HepG2 (cell line): ENCODE measurements at regions not wholly inside any gene's neighbourhood (a gene's known extent, or its start where the extent isn't known, plus 50 kb on each side); places are given as distances from the start of the nearest gene placed in this dataset.

Experiments
- ATAC-seq: fragments of 200-7000 bp; cut with Tn5 transposase; 3 replicates; pipeline ENCODE4 v1.9.1; 2020; ENCODE audit warnings: mild to moderate bottlenecking, moderate library complexity
- BruUV-seq: library from RNA; stranded (reverse); fragments of 400-500 nt; replicated peaks from 2 replicates; lab custom pipeline; 2021; lab: Mats Ljungman, UMichigan
- CTCF ChIA-PET: fragments of 300-600 bp; formaldehyde crosslinking; extraction: SDS; loops from one replicate; lab custom pipeline; 2021; ENCODE audit warnings: low total read pairs, inconsistent platforms, low intra/inter-chr PET ratio; lab: Yijun Ruan, JAX
- POLR2A ChIA-PET: fragments of 350-600 bp; sonication (Branson Sonifier 250); formaldehyde crosslinking; loops from one replicate; lab custom pipeline; 2020; ENCODE audit warnings: antibody characterized with exemption, inconsistent platforms; lab: Yijun Ruan, JAX
- DNase-seq: peaks from one replicate; pipeline ENCODE4 v3.0.0-alpha.2; 2015; ENCODE audit warnings: low spot score
- FAIRE-seq: peaks from 3 replicates; lab custom pipeline; 2011; peaks lifted over from hg19 to GRCh38; lab: Jason Lieb, UNC
- H2AFZ ChIP-seq: one replicate; pipeline ENCODE4 v1.6.1; 2011; ENCODE audit warnings: low read length, inconsistent platforms
- H3K27ac ChIP-seq: fragments of 300-600 bp; 3 replicates; pipeline ENCODE4 v1.8.0; 2011; ENCODE audit warnings: mixed run types, mild to moderate bottlenecking, mixed read lengths, low read length, inconsistent platforms; ENCODE audit not compliant: insufficient read depth; ENCODE audit errors: extremely low read length
- H3K27me3 ChIP-seq, 2 experiments: fragments of 200-600 bp in 1 of 2; 2 replicates in 1 of 2; 3 replicates in 1 of 2; pipeline versions ENCODE4 v1.6.0 to v1.8.0; 2011; ENCODE audit warnings: low read length in 2 of 2, mild to moderate bottlenecking in 2 of 2, moderate library complexity in 2 of 2, inconsistent platforms in 1 of 2; ENCODE audit not compliant: insufficient read depth in 2 of 2, control insufficient read depth in 1 of 2
- H3K36me3 ChIP-seq, 2 experiments: fragments of 200-600 bp in 1 of 2; replicated peaks in 1 of 2; 2 replicates in 1 of 2; 3 replicates in 1 of 2; pipeline versions ENCODE4 v1.5.1 to v1.8.0; 2011; ENCODE audit warnings: low read length in 2 of 2, inconsistent platforms in 1 of 2; ENCODE audit not compliant: insufficient read depth in 2 of 2, control insufficient read depth in 1 of 2
- H3K4me1 ChIP-seq: 2 replicates; pipeline ENCODE4 v1.5.1; 2012; ENCODE audit warnings: low read length, inconsistent platforms; ENCODE audit not compliant: insufficient read depth
- H3K4me2 ChIP-seq: 2 replicates; pipeline ENCODE4 v1.6.0; 2011; ENCODE audit warnings: low read depth, low read length, inconsistent platforms
- H3K4me3 ChIP-seq, 3 experiments: fragments of 200-600 bp in 1 of 3; sonication (generic), shearing (Covaris generic) in 1 of 3; replicated peaks in 1 of 3; 2 replicates each; pipeline ENCODE4 v1.5.1; 2011 to 2016; ENCODE audit warnings: low read length in 3 of 3, inconsistent platforms in 2 of 3, low read depth in 2 of 3, mild to moderate bottlenecking in 2 of 3, control low read depth in 1 of 3, mixed read lengths in 1 of 3; ENCODE audit not compliant: insufficient read depth in 1 of 3
- H3K79me2 ChIP-seq: one replicate; pipeline ENCODE4 v1.6.1; 2011; ENCODE audit warnings: low read length, inconsistent platforms; ENCODE audit not compliant: insufficient read depth
- H3K9ac ChIP-seq: 2 replicates; pipeline ENCODE4 v1.6.0; 2011; ENCODE audit warnings: mild to moderate bottlenecking, low read depth, low read length, inconsistent platforms; ENCODE audit not compliant: insufficient read depth
- H3K9me3 ChIP-seq: 2 replicates; pipeline ENCODE4 v1.5.1; 2012; ENCODE audit warnings: mild to moderate bottlenecking, low read length
- H4K20me1 ChIP-seq: 2 replicates; pipeline ENCODE4 v1.6.0; 2011; ENCODE audit warnings: inconsistent platforms, mild to moderate bottlenecking, low read length, moderate library complexity; ENCODE audit not compliant: insufficient read depth
- ARID3A ChIP-seq: IDR thresholded peaks from 2 replicates; pipeline ENCODE4 v1.6.1; 2012; ENCODE audit warnings: low read depth, low read length, improper control_type of control experiment
- CSRNP2 ChIP-seq: sonication (generic); formaldehyde crosslinking; conservative IDR thresholded peaks from 2 replicates; pipeline ENCODE4 v1.8.0; 2022; ENCODE audit warnings: low read depth, missing genetic modification reagents
- ELF1 ChIP-seq: sonication (generic); formaldehyde crosslinking; IDR thresholded peaks from 2 replicates; pipeline ENCODE4 v1.4.0; 2020; ENCODE audit warnings: missing genetic modification reagents
- ETS1 ChIP-seq: sonication (generic); formaldehyde crosslinking; IDR thresholded peaks from 2 replicates; pipeline ENCODE4 v1.4.0; 2020; ENCODE audit warnings: missing genetic modification reagents
- ETV5 ChIP-seq: IDR thresholded peaks from 2 replicates; pipeline ENCODE4 v1.6.1; 2018; ENCODE audit warnings: missing biosample characterization, missing genetic modification reagents, inconsistent platforms, borderline replicate concordance
- FOXK1 ChIP-seq: sonication (generic); formaldehyde crosslinking; IDR thresholded peaks from 2 replicates; pipeline ENCODE4 v1.4.0; 2020; ENCODE audit warnings: low read depth, missing genetic modification reagents, borderline replicate concordance
- KAT7 ChIP-seq: IDR thresholded peaks from 2 replicates; pipeline ENCODE4 v1.6.1; 2018; ENCODE audit warnings: borderline replicate concordance, missing compliant biosample characterization
- MLLT10 ChIP-seq: sonication (generic); formaldehyde crosslinking; IDR thresholded peaks from 2 replicates; pipeline ENCODE4 v1.4.0; 2020; ENCODE audit warnings: missing genetic modification reagents
- MXD4 ChIP-seq: IDR thresholded peaks from 2 replicates; pipeline ENCODE4 v1.6.1; 2016; ENCODE audit warnings: mild to moderate bottlenecking, missing biosample characterization, missing genetic modification reagents
- NFE2L2 ChIP-seq: fragments of 150-350 bp; IDR thresholded peaks from 2 replicates; pipeline ENCODE4 v1.6.1; 2014; ENCODE audit warnings: low read length
- SYNCRIP ChIP-seq: fragments of 200-400 bp; formaldehyde crosslinking; IDR thresholded peaks from 2 replicates; pipeline ENCODE4 v1.6.1; 2018; ENCODE audit warnings: mild to moderate bottlenecking, low read depth, low read length; ENCODE audit not compliant: insufficient read depth
- ZBTB14 ChIP-seq: sonication (generic); formaldehyde crosslinking; IDR thresholded peaks from 2 replicates; pipeline ENCODE4 v1.4.0; 2020; ENCODE audit warnings: missing genetic modification reagents
- ZNF607 ChIP-seq: sonication (generic); formaldehyde crosslinking; IDR thresholded peaks from 2 replicates; pipeline ENCODE4 v1.5.1; 2020; ENCODE audit warnings: missing genetic modification reagents, mild to moderate bottlenecking, borderline replicate concordance
- WGBS: methylation state at CpG from one replicate; pipeline ENCODE4 v1.1.6; 2017; ENCODE audit warnings: low lambda C conversion rate; 5-methylcytosine and 5-hydroxymethylcytosine counted together
- in situ Hi-C: cut with HindIII; loops from 2 replicates; pipeline ENCODE4 v1.10.0; 2017; ENCODE audit warnings: low pct_unique_long_range_greater_than_20kb; ENCODE audit not compliant: extremely low pct_ligation_motif_present
- intact Hi-C: fragments of 100-400 bp; cut with micrococcal nuclease; formaldehyde crosslinking; loops from one replicate; pipeline ENCODE4 v1.10.0; 2022; ENCODE audit not compliant: unreplicated experiment

- intact Hi-C loops, result no loop called here
- Histone ChIP-seq H3K4me3 (no peak overlapping the region), H3K27me3 (peaks cover 16 to 38% of the 10 kb centered on the region in 2 experiments), H3K27ac (no peak overlapping the region), H3K9me3 (peaks cover 5% of the 10 kb centered on the region; the same call in 1 of the 2 replicates), H2AFZ (no peak overlapping the region), H3K4me1 (no peaks in the 10 kb centered on the region), H4K20me1 (no peaks in the 10 kb centered on the region), H3K9ac (no peak overlapping the region), H3K36me3 (no peaks in the 10 kb centered on the region), H3K79me2 (no peaks in the 10 kb centered on the region), H3K4me2 (no peak overlapping the region)
- no peak for TF ChIP-seq NFE2L2
- no peak for TF ChIP-seq MXD4 (CRISPR knock-in tag)
- no peak for TF ChIP-seq FOXK1 (CRISPR knock-in tag)
- TF ChIP-seq ARID3A, result no peak
- TF ChIP-seq MLLT10, result no peak
- TF ChIP-seq ETV5, result no peak
- TF ChIP-seq CSRNP2 (CRISPR knock-in tag), result no peak
- TF ChIP-seq SYNCRIP, result no peak
- no peak for TF ChIP-seq KAT7 (CRISPR knock-in tag)
- TF ChIP-seq ZBTB14 (CRISPR knock-in tag), result no peak
- TF ChIP-seq ZNF607 (CRISPR knock-in tag), result no peak
- no peak for TF ChIP-seq ELF1
- no peak for TF ChIP-seq ETS1 (CRISPR knock-in tag)
- in situ Hi-C loops, result no loop called here
- FAIRE-seq (no peak), DNase-seq (no peak), ATAC-seq (no peak)
- POLR2A ChIA-PET, result no interaction called here
- WGBS, result 0% methylated on average over 1 of the region's 1 CpG
- BruUV-seq, result no TSS peak
- CTCF ChIA-PET, result no interaction called here
Measured at GRCh38 chr16:89027281-89027680, 50.3 kb upstream of the CBFA2T3 start.
